ENCODE measurements at regions not wholly inside any gene's neighbourhood (a gene's known extent, or its start where the extent isn't known, plus 50 kb on each side); places are given as distances from the start of the nearest gene placed in this dataset.
"Not testable (repeated sequence)": the region's sequence is repeated elsewhere in the genome, so short reads cannot be mapped to it uniquely, and the experiment has no call there.

- DNase-seq, result peak; percentile 30
Measured at GRCh38 chr1:58249737-58250586, 296.6 kb downstream of the OMA1 start.

DNA sequence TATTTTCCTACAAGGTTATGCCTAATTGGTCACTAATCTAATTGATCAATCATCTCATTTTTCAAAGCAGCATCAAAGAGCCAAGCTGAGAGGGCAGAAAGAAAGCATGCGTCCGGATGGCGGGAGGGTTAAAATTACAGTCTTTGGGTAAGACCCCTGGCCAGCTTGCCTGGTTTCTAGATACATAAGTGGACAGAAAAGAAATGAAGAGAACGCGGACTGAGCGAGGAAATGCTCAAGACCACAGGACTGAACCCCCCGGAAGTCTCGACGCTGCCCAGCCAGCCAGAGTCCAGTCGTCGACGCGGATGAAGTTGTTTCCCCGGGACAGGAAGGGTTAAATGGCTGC, 297.2 kb downstream of the OMA1 start:
- DNase-seq, result no peak

GRCh38 chr1:58248791-58249190, 297.7 kb downstream of the OMA1 start:
- no peak for DNase-seq

- DNase-seq, result no peak
Measured at GRCh38 chr1:58248072-58248471, 298.5 kb downstream of the OMA1 start.

DNA sequence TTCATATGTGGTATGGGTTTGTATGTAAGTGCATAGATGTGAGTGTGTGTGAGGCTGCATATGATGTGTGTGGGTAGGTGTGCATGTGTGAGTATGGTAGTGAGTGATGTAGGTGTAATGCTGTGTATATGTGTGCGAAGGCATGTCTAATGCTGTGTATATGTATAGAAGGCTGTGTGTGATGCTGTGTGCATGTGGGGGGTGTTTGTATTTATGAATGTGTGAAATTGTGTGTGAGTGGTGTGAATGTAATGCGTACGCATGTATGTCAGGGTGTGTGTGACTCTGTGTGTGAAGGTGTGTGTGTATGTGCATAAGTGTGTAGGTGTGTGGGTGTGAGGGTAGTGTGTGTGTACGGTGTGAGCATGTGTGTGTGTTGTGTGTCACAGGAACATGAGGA, 300.0 kb downstream of the OMA1 start:
- DNase-seq, result no peak

GRCh38 chr1:58244872-58245271, 301.7 kb downstream of the OMA1 start:
- DNase-seq, result no peak

DNA sequence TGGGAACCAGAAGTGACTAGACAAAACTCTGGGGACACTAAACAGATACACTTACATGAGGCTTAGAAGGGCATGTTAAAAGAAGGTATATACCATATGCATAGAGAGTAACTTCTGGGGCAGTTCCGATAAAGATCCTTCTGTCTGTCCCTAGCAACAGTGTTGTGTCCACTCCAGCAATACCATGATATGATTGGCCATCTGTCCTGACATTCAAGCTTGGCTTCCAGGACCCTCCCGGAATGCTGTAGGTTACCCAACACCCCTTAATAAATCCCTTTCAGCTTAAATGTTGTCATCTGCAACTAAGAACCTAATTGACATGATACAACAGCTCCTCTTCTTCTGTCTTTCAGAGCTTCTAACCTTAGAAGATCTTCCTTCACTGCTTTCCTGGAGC, 307.7 kb downstream of the OMA1 start:
- DNase-seq, result no peak

DNA sequence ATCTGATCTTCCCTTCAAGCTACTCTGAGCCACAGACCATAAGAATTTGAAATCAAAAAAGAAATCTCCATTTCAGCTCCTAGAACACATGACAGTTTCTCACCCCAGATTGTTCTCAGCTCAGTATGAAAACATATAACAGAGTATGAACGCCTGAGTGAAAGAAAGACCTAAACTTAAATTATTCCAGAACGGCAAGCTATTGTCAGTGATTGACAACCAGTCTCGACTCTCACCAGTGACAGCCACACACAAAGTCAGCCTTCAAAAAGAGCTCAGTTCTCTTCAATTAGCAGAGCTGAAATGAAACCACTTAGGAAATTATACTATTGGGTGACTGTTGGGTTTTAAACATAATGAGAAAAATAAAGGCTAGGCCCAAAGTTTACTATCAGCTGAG, 312.8 kb downstream of the OMA1 start:
- no peak for DNase-seq

- no peak for DNase-seq
Measured at GRCh38 chr1:58231204-58231603, 315.3 kb downstream of the OMA1 start.

DNA sequence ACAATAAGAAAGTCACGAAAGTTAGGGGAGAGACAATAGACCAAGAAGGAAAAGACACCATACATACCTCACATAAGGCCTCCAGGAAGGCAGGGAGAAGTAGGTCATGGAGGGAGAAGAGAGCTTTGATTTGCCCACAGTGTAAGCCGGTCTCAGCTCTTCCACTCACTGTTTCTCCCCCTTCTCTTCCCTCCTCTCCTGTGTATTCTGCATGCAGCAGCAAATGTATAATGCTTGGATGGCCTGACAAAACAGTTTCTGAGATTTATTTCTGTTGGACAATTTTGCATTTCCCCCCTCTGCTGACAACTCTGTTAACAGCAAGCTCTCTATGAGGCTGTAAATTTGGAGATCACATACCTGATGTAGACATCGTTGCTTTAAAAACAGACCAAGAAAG, 318.9 kb downstream of the OMA1 start:
- DNase-seq, result no peak

DNA sequence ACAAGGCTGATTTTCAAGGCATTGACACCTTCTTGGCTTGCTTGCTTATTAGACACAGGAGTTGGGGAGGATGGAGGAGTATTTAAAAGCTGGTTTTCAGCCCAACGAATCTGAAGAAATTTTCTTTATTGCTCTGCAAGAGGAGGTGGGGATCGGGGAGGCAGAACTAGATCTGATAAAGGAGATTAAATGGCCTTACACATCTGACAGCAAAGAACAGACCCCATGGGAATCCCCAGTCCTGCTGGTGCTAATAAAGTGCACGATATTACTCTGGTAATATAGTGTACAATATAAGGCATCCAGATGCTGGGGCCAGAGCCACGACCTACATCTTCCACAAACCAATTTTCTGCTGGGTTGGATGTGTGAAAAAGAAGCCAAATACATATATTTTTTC, 323.0 kb downstream of the OMA1 start:
- no peak for DNase-seq

- DNase-seq, result no peak
Measured at GRCh38 chr1:58220836-58221472, 325.6 kb downstream of the OMA1 start.

- DNase-seq, result not testable (repeated sequence)
Measured at GRCh38 chr1:58216169-58216568, 330.4 kb downstream of the OMA1 start.

GRCh38 chr1:58214674-58215073, 331.9 kb downstream of the OMA1 start:
- no peak for DNase-seq

DNA sequence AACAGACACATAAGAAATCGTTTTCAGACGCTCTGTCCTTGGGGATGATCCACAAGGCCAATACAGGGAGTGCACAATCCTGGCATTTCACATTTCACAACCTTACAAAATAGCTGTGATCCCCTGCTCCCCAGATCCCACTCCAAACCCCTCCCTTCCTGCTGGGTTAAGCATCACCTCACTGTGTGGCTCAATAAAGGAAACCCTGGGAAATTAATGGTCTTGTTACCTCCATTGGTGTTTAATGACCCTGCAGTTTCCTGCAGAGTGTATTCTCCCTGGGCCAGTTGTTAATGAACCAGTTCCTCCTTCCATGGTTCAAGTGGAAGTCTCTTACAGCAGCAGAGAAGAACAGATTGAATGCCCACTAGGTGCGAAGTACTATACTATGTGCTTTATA, 334.7 kb downstream of the OMA1 start:
- no peak for DNase-seq

DNA sequence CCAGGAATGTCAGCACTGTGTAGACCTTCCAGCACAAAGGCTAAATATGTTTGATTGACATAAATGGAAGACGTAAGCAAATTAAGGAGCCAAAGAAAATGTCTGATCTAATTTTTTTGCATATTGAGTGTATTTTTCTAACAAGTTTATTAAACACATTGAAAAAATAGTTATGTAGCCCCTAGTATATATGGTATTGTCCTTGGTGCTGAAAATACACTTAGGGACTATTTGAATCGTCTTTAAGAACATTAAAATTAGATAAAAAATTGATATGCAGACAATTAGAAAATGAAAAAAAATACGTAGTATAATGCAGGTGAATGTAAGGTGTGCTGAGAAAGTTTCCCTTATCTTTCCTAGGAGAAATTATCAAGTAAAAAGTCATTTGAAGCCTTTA, 337.0 kb downstream of the OMA1 start:
- DNase-seq, result no peak

GRCh38 chr1:58206749-58207148, 339.8 kb downstream of the OMA1 start:
- no peak for DNase-seq

DNA sequence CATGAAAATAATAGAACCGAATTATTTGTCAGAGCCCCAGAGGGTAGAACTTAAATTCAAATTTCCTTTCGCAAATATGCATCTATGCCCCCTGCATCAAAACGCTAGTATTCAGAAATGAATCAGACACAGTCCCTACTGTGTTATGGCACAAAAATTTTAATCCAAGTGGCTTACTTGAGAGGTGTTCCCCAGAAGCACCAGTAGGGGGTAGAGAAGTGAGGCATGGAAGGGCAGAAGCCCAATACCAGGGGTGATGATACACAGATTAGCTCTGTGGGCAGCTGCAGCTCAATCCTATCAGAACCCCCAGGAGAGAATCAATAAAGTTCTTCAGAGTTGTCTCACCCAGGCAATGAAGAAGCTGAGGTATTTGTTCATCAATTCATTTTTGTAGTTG, 342.2 kb downstream of the OMA1 start:
- DNase-seq, result no peak

DNA sequence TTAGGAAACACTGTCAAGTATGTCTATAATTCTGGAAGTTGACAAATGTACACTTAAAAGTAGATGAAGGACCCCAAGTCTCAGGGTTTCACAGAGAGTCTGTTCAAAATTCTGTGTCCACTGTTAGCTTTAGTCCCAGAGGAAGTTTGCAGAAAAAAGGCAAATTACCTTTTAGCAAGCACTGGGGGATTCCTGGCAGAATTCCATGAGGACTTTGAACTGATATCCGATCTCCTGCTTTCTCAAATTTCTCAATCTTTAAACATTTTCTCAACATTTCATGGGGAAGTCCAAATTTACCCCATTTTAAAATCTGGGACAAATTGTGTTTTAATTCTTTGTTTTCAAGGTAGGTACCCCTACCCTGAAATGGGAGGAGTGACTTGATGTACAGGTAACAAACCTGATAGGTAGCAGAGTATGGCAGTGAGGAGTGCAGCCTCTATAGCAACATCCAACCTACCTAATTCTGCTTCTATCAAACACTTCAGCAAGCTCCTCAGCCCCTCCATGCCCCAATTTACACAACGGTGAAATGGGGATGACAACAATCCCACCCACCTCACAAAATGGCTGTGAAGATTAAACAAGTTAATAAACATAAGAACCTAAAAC, 344.9 kb downstream of the OMA1 start:
- no peak for DNase-seq

- no peak for DNase-seq
Measured at GRCh38 chr1:58200437-58200836, 346.1 kb downstream of the OMA1 start.

DNA sequence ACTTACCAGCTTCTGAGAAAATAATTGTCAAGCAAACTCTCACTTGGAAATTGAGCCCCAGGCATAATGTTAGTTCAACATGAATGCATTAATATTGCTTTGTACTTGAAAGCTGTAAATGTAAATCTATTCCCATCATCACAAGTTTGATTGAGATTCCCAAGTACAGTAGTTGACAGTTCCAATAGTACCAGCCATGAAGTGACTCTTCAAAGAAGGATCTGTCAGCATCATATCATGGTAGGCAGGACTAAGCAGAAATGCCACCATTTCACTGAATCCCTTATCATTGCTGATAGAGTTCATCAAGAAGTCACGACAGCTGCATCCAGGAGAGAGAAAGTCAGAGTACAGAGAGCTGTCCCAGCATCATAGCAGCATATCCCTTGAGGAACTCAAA, 348.7 kb downstream of the OMA1 start:
- no peak for DNase-seq

GRCh38 chr1:58190267-58190988, 356.1 kb downstream of the OMA1 start:
- no peak for DNase-seq

DNA sequence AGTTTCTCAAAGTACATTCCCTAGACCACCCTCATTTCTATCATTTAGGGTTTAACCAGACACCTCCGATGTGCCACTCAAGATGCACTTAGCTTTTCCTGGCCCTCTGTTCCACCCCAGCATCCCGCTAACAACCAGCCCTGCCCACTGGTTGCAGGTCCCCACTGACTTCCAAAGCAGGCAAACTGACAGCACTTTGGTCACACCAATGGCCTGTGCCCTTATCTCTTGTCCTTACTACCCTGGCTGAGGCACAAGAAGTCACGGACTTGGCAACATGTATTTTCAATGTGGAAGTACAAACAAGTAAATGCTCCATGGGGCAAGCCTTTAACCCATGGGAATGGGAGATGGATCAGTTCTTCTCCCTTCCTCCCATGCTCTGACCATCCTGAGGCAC, 357.1 kb downstream of the OMA1 start:
- DNase-seq, result no peak

GRCh38 chr1:58183286-58183685, 363.2 kb downstream of the OMA1 start:
- DNase-seq, result no peak
